ENCODE measurements at regions not wholly inside any gene's neighbourhood (a gene's known extent, or its start where the extent isn't known, plus 50 kb on each side); places are given as distances from the start of the nearest gene placed in this dataset.

- TF ChIP-seq, protein P1, sequence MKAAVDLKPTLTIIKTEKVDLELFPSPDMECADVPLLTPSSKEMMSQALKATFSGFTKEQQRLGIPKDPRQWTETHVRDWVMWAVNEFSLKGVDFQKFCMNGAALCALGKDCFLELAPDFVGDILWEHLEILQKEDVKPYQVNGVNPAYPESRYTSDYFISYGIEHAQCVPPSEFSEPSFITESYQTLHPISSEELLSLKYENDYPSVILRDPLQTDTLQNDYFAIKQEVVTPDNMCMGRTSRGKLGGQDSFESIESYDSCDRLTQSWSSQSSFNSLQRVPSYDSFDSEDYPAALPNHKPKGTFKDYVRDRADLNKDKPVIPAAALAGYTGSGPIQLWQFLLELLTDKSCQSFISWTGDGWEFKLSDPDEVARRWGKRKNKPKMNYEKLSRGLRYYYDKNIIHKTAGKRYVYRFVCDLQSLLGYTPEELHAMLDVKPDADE (conservative IDR thresholded peaks at IDR 0.05; ENCODE audit: control insufficient read depth, low read depth, low read length) = no peak
- no peak for TF ChIP-seq ZNF695 (CRISPR knock-in tag; IDR thresholded peaks at IDR 0.05)
Observed at GRCh38 chr12:114506651-114507050, 100.7 kb upstream of the TBX5 start (continued).

DNA sequence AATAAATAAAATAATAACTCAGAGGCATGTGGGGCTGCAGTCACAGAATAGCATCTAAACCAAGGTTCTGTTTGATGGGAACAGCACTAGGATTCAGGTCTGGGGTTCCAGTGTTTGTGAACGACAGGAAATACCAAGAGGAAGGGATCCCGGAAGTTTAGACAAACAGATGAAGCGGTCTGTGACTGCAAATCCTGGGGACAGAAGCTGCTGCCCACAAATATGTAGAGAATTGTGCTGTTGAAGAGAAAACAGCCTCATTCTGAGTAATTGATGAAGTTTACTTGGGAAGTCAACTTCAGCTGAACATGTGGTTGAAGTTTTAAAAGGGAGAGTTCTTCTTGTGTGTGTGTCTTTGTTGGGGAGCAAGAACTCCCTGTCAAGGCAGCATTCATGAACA is 98.4 kb upstream of the TBX5 start:
- intact Hi-C loops (cut with micrococcal nuclease) (no loop called here), in situ Hi-C loops (cut with MboI) (loop anchor here (10.0 kb wide), 2 partner anchors 330 to 520 kb away; no protein-coding TSS in a partner anchor)
- no TSS peak for BruUV-seq (replicated peaks)
- no peaks in the 10 kb centered on the region for H3K36me3 ChIP-seq (ENCODE audit: control insufficient read depth, insufficient read depth, low read length)
- no peaks in the 10 kb centered on the region for H3K9me3 ChIP-seq (replicated peaks; ENCODE audit: control insufficient read depth, insufficient read depth, low read depth, low read length)
- no peak overlapping the region for H3K9ac ChIP-seq (ENCODE audit: insufficient read depth in 1 of 2, low read depth in 2 of 2, low read length in 2 of 2)
- ATAC-seq (no peak), FAIRE-seq (no peak), DNase-seq (ENCODE audit: extremely low read depth in 1 of 4, low spot score in 3 of 4) (no peak)
- H3K79me2 ChIP-seq (ENCODE audit: control insufficient read depth, insufficient read depth, low read length) = no peaks in the 10 kb centered on the region
- H3K4me3 ChIP-seq = no peak overlapping the region
- CTCF ChIA-PET (ENCODE audit: low intra/inter-chr PET ratio) = no interaction called here
- no peaks in the 10 kb centered on the region for H3K27me3 ChIP-seq (ENCODE audit: control insufficient read depth in 2 of 2, insufficient read depth in 2 of 2, low read length in 2 of 2)
- no peak overlapping the region for H3K4me2 ChIP-seq (ENCODE audit: insufficient read depth, low read length)
- WGBS (ENCODE audit: insufficient coverage, low coverage, missing lambda C conversion rate) = 0% methylated on average over 3 of the region's 3 CpGs
- no peak overlapping the region for H2AFZ ChIP-seq (ENCODE audit: low read depth, low read length)
- no peaks in the 10 kb centered on the region for H4K20me1 ChIP-seq (replicated peaks; ENCODE audit: control insufficient read depth, insufficient read depth, low read length)
- no peaks in the 10 kb centered on the region for H3K9me1 ChIP-seq (ENCODE audit: control insufficient read depth, insufficient read depth, low read length)
- POLR2A ChIA-PET = no interaction called here
- no peak overlapping the region for H3K27ac ChIP-seq (ENCODE audit: extremely low read depth, low read depth, low read length)
- H3K4me1 ChIP-seq (replicated peaks in 1 of 2; ENCODE audit: control insufficient read depth in 2 of 2, insufficient read depth in 2 of 2, low read length in 2 of 2) = no peaks in the 10 kb centered on the region
- TF ChIP-seq DMBX1 (CRISPR knock-in tag; IDR thresholded peaks at IDR 0.05; ENCODE audit: borderline replicate concordance) (no peak), ZNF75A (CRISPR knock-in tag; IDR thresholded peaks at IDR 0.05) (no peak), YBX1 (IDR thresholded peaks at IDR 0.05) (no peak), ZNF507 (tag; conservative IDR thresholded peaks at IDR 0.05) (no peak), ZNF561 (CRISPR knock-in tag; conservative IDR thresholded peaks at IDR 0.05) (no peak), MECOM (CRISPR knock-in tag; IDR thresholded peaks at IDR 0.05) (no peak), RBM25 (IDR thresholded peaks at IDR 0.05; ENCODE audit: low read depth, low read length, severe bottlenecking) (no peak), RAD21 (CRISPR knock-in tag; conservative IDR thresholded peaks at IDR 0.05 in 1 of 2, IDR thresholded peaks at IDR 0.05 in 1 of 2) (no peak)
- TF ChIP-seq, protein P2, sequence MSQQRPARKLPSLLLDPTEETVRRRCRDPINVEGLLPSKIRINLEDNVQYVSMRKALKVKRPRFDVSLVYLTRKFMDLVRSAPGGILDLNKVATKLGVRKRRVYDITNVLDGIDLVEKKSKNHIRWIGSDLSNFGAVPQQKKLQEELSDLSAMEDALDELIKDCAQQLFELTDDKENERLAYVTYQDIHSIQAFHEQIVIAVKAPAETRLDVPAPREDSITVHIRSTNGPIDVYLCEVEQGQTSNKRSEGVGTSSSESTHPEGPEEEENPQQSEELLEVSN (IDR thresholded peaks at IDR 0.05; ENCODE audit: borderline replicate concordance in 1 of 2, extremely low read depth in 1 of 2, insufficient read depth in 1 of 2, insufficient read length in 1 of 2, low read depth in 1 of 2, low read length in 1 of 2, poor library complexity in 1 of 2, severe bottlenecking in 1 of 2) = no peak

Measured in K562 (cell line).